HG03432 (cell line): ENCODE measurements at regions not wholly inside any gene's neighbourhood (a gene's known extent, or its start where the extent isn't known, plus 50 kb on each side); places are given as distances from the start of the nearest gene placed in this dataset.

Experiments used
- ATAC-seq: cut with Tn5 transposase; IDR thresholded peaks from one replicate; pipeline ENCODE4 v1.9.1; 2021; ENCODE audit warnings: mild to moderate bottlenecking, moderate library complexity; ENCODE audit not compliant: unreplicated experiment

- no peak for ATAC-seq
These were observed 99.8 kb upstream of the ROPN1 start for GRCh38 chr3:124091716-124092115.

- ATAC-seq: no peak
These were observed 100.9 kb upstream of the ROPN1 start for GRCh38 chr3:124092811-124093210.

- no peak for ATAC-seq
These were observed 102.6 kb upstream of the ROPN1 start for GRCh38 chr3:124094496-124094895.

GRCh38 chr3:124097362-124098131 is 105.6 kb upstream of the ROPN1 start:
- no peak for ATAC-seq

- no peak for ATAC-seq
These were observed 109.7 kb upstream of the ROPN1 start for GRCh38 chr3:124101643-124102042.

- ATAC-seq: no peak
These were observed 115.4 kb upstream of the ROPN1 start for GRCh38 chr3:124107104-124107890.

- ATAC-seq: no peak
These were observed 116.5 kb upstream of the ROPN1 start for GRCh38 chr3:124108446-124108845.

GRCh38 chr3:124113485-124113884 is 121.6 kb upstream of the ROPN1 start:
- ATAC-seq: no peak

GRCh38 chr3:124115279-124115678 is 123.4 kb upstream of the ROPN1 start:
- no peak for ATAC-seq

- ATAC-seq: no peak
These were observed 124.0 kb upstream of the ROPN1 start for GRCh38 chr3:124115956-124116355.

GRCh38 chr3:124116906-124117305 is 125.0 kb upstream of the ROPN1 start:
- ATAC-seq: no peak

GRCh38 chr3:124117486-124117885 is 125.6 kb upstream of the ROPN1 start:
- no peak for ATAC-seq

GRCh38 chr3:124118397-124118796 is 126.5 kb upstream of the ROPN1 start:
- no peak for ATAC-seq

GRCh38 chr3:124119056-124119716 is 127.3 kb upstream of the ROPN1 start:
- no peak for ATAC-seq

- no peak for ATAC-seq
These were observed 129.7 kb upstream of the ROPN1 start for GRCh38 chr3:124121379-124122312.

- ATAC-seq: no peak
These were observed 133.4 kb upstream of the ROPN1 start for GRCh38 chr3:124125315-124125714.

- no peak for ATAC-seq
These were observed 134.6 kb upstream of the ROPN1 start for GRCh38 chr3:124126436-124127023.

GRCh38 chr3:124131158-124131557 is 139.2 kb upstream of the ROPN1 start:
- no peak for ATAC-seq

- no peak for ATAC-seq
These were observed 139.7 kb upstream of the ROPN1 start for GRCh38 chr3:124131580-124131979.

- ATAC-seq: no peak
These were observed 140.9 kb upstream of the ROPN1 start for GRCh38 chr3:124132813-124133212.
